H1 (cell line): ENCODE measurements at regions not wholly inside any gene's neighbourhood (a gene's known extent, or its start where the extent isn't known, plus 50 kb on each side); places are given as distances from the start of the nearest gene placed in this dataset.

Experiments used
- CTCF ChIA-PET: fragments of 300-600 bp; sonication (Branson Sonifier 250); formaldehyde crosslinking; loops from one replicate; lab custom pipeline; 2021; ENCODE audit not compliant: partially characterized antibody; lab: Charles Lee
- POLR2A ChIA-PET: fragments of 300-600 bp; sonication (Branson Sonifier 250); formaldehyde crosslinking; loops from one replicate; lab custom pipeline; 2021; ENCODE audit warnings: inconsistent platforms; ENCODE audit not compliant: partially characterized antibody; lab: Charles Lee
- DNase-seq, 2 experiments: peaks; one replicate each; pipeline versions ENCODE4 v3.0.0 to v3.0.0-alpha.2; 2010 to 2022; ENCODE audit warnings: low spot score in 2 of 2, low read depth in 1 of 2, mixed read lengths in 1 of 2
- FAIRE-seq: peaks from 2 replicates; lab custom pipeline; 2011; peaks lifted over from hg19 to GRCh38; lab: Jason Lieb, UNC
- H2AFZ ChIP-seq: 2 replicates; pipeline ENCODE4 v1.8.1; 2012; ENCODE audit warnings: low read length, inconsistent platforms
- H2AK5ac ChIP-seq: 2 replicates; pipeline ENCODE4 v1.6.1; 2013; ENCODE audit warnings: low read depth, low read length
- H2BK120ac ChIP-seq: replicated peaks from 2 replicates; pipeline ENCODE3; 2013; ENCODE audit warnings: low read depth, low read length, inconsistent platforms
- H2BK12ac ChIP-seq: 2 replicates; pipeline ENCODE4 v1.6.1; 2013; ENCODE audit warnings: low read depth, low read length
- H2BK15ac ChIP-seq: 2 replicates; pipeline ENCODE4 v1.6.1; 2013; ENCODE audit warnings: low read length
- H2BK20ac ChIP-seq: 2 replicates; pipeline ENCODE4 v1.6.1; 2013; ENCODE audit warnings: low read length
- H2BK5ac ChIP-seq: 2 replicates; pipeline ENCODE4 v1.6.1; 2013; ENCODE audit warnings: low read depth, low read length
- H3K14ac ChIP-seq: 2 replicates; pipeline ENCODE4 v1.6.1; 2013; ENCODE audit warnings: inconsistent platforms; ENCODE audit not compliant: insufficient read length
- H3K18ac ChIP-seq: 2 replicates; pipeline ENCODE4 v1.6.1; 2013; ENCODE audit warnings: low read length; ENCODE audit errors: extremely low read depth
- H3K23ac ChIP-seq: 2 replicates; pipeline ENCODE4 v1.6.1; 2013; ENCODE audit warnings: inconsistent platforms; ENCODE audit not compliant: insufficient read length
- H3K23me2 ChIP-seq: 2 replicates; pipeline ENCODE4 v1.6.1; 2013; ENCODE audit warnings: low read depth, low read length
- H3K27ac ChIP-seq: 2 replicates; pipeline ENCODE4 v1.6.1; 2011; ENCODE audit warnings: low read depth, low read length, inconsistent platforms
- H3K27me3 ChIP-seq, 4 experiments: replicated peaks in 1 of 4; 1 replicate in 1 of 4; 2 replicates in 3 of 4; pipeline versions ENCODE4 v1.6.1 to v1.8.1; 2011 to 2013; ENCODE audit warnings: low read length in 3 of 4, mild to moderate bottlenecking in 3 of 4, inconsistent platforms in 2 of 4, mixed read lengths in 2 of 4, moderate library complexity in 1 of 4; ENCODE audit not compliant: control insufficient read depth in 3 of 4, insufficient read depth in 3 of 4; ENCODE audit errors: extremely low read depth in 1 of 4
- H3K36me3 ChIP-seq, 4 experiments: 2 replicates each; pipeline versions ENCODE4 v1.6.1 to v1.8.1; 2011 to 2013; ENCODE audit warnings: mild to moderate bottlenecking in 4 of 4, low read length in 3 of 4, moderate library complexity in 2 of 4, control low read depth in 1 of 4, inconsistent platforms in 1 of 4; ENCODE audit not compliant: insufficient read depth in 4 of 4, control insufficient read depth in 2 of 4
- H3K4ac ChIP-seq: replicated peaks from 2 replicates; pipeline ENCODE3; 2013; ENCODE audit warnings: low read length, low read depth, mixed read lengths, inconsistent platforms; ENCODE audit not compliant: insufficient read length
- H3K4me1 ChIP-seq, 4 experiments: replicated peaks in 1 of 4; 1 replicate in 1 of 4; 2 replicates in 3 of 4; pipeline versions ENCODE4 v1.6.1 to v1.8.1; 2011 to 2013; ENCODE audit warnings: low read length in 3 of 4, inconsistent platforms in 2 of 4, mixed read lengths in 1 of 4; ENCODE audit not compliant: insufficient read depth in 4 of 4, control insufficient read depth in 3 of 4
- H3K4me2 ChIP-seq, 2 experiments: 2 replicates each; pipeline versions ENCODE4 v1.6.1 to v1.8.1; 2011 to 2013; ENCODE audit warnings: low read depth in 2 of 2, low read length in 2 of 2, control low read depth in 1 of 2, inconsistent platforms in 1 of 2, mild to moderate bottlenecking in 1 of 2; ENCODE audit not compliant: insufficient read depth in 1 of 2
- H3K4me3 ChIP-seq, 4 experiments: fragments of 200-600, 300-600 bp in 1 of 4; sonication (generic), shearing (Covaris generic), sonication (Bioruptor Twin) in 1 of 4; 2 replicates each; pipeline versions ENCODE4 v1.5.1 to v1.8.1; 2011 to 2016; ENCODE audit warnings: low read length in 4 of 4, low read depth in 3 of 4, control low read depth in 2 of 4, inconsistent platforms in 2 of 4, mild to moderate bottlenecking in 2 of 4, mixed read lengths in 1 of 4, moderate library complexity in 1 of 4; ENCODE audit not compliant: insufficient read depth in 2 of 4; ENCODE audit errors: extremely low read depth in 1 of 4
- H3K56ac ChIP-seq: replicated peaks from 2 replicates; pipeline ENCODE3; 2013; ENCODE audit warnings: low read depth, mild to moderate bottlenecking, mixed read lengths, low read length, inconsistent platforms; ENCODE audit not compliant: insufficient read length
- H3K79me1 ChIP-seq: 2 replicates; pipeline ENCODE4 v1.6.1; 2013; ENCODE audit warnings: low read depth, low read length, control low read depth
- H3K79me2 ChIP-seq, 2 experiments: 2 replicates each; pipeline versions ENCODE4 v1.6.1 to v1.8.1; 2012 to 2013; ENCODE audit warnings: low read length in 2 of 2, mild to moderate bottlenecking in 2 of 2, inconsistent platforms in 1 of 2; ENCODE audit not compliant: insufficient read depth in 2 of 2, control insufficient read depth in 1 of 2
- H3K9ac ChIP-seq, 4 experiments: replicated peaks in 1 of 4; 1 replicate in 1 of 4; 2 replicates in 3 of 4; pipeline versions ENCODE4 v1.6.1 to v1.8.1; 2011 to 2013; ENCODE audit warnings: low read depth in 3 of 4, low read length in 3 of 4, control low read depth in 2 of 4, mild to moderate bottlenecking in 2 of 4, moderate library complexity in 2 of 4, inconsistent platforms in 1 of 4; ENCODE audit errors: extremely low read depth in 1 of 4
- H3K9me3 ChIP-seq, 2 experiments: 2 replicates each; pipeline versions ENCODE4 v1.6.1 to v1.8.1; 2012 to 2013; ENCODE audit warnings: mild to moderate bottlenecking in 2 of 2, moderate library complexity in 2 of 2, control low read depth in 1 of 2, inconsistent platforms in 1 of 2, low read depth in 1 of 2, low read length in 1 of 2, mixed read lengths in 1 of 2; ENCODE audit not compliant: insufficient read depth in 2 of 2
- H4K20me1 ChIP-seq, 2 experiments: replicated peaks in 1 of 2; 2 replicates each; pipeline versions ENCODE3 to v1.8.1; 2011 to 2013; ENCODE audit warnings: inconsistent platforms in 2 of 2, low read length in 2 of 2, mild to moderate bottlenecking in 1 of 2; ENCODE audit not compliant: insufficient read depth in 2 of 2, control insufficient read depth in 1 of 2
- H4K5ac ChIP-seq: 2 replicates; pipeline ENCODE4 v1.6.1; 2013; ENCODE audit warnings: low read length, low read depth, mixed read lengths, inconsistent platforms; ENCODE audit not compliant: insufficient read length
- H4K8ac ChIP-seq: 2 replicates; pipeline ENCODE4 v1.8.0; 2013; ENCODE audit warnings: mild to moderate bottlenecking, moderate library complexity, low read length, inconsistent platforms; ENCODE audit not compliant: insufficient read depth; ENCODE audit errors: extremely low read depth
- H4K91ac ChIP-seq: replicated peaks from 2 replicates; pipeline ENCODE3; 2013; ENCODE audit warnings: low read length, mixed read lengths, inconsistent platforms; ENCODE audit not compliant: insufficient read length
- BACH1 ChIP-seq: IDR thresholded peaks from 2 replicates; pipeline ENCODE4 v1.6.1; 2012; ENCODE audit warnings: low read length, improper control_type of control experiment
- BCL11A ChIP-seq, 2 experiments: IDR thresholded peaks; one replicate each; pipeline ENCODE4 v1.6.1; 2011; ENCODE audit warnings: low read depth in 2 of 2, low read length in 2 of 2, mild to moderate bottlenecking in 2 of 2
- CBX8 ChIP-seq: fragments of 300-800, 300-1000 bp; sonication (generic); IDR thresholded peaks from 2 replicates; pipeline ENCODE4 v1.7.1; 2016; ENCODE audit warnings: low read depth, low read length, borderline replicate concordance
- CREB1 ChIP-seq: IDR thresholded peaks from 2 replicates; pipeline ENCODE4 v1.6.1; 2012; ENCODE audit warnings: inconsistent platforms
- JUND ChIP-seq: IDR thresholded peaks from 2 replicates; pipeline ENCODE4 v1.6.1; 2011; ENCODE audit warnings: mild to moderate bottlenecking, improper control_type of control experiment, low read length
- KDM4A ChIP-seq: IDR thresholded peaks from one replicate; pipeline ENCODE4 v1.7.1; 2012; ENCODE audit warnings: low read depth, mild to moderate bottlenecking, moderate library complexity, low read length, inconsistent platforms; ENCODE audit not compliant: severe bottlenecking
- WGBS, 2 experiments: shearing (Covaris generic) in 1 of 2; methylation state at CpG; one replicate each; pipeline versions ENCODE4 v1.1.6 to v1.1.7; 2013 to 2015; ENCODE audit warnings: low lambda C conversion rate in 2 of 2, mixed read lengths in 2 of 2, inconsistent platforms in 1 of 2, low coverage in 1 of 2, missing lambda C conversion rate in 1 of 2; ENCODE audit not compliant: insufficient replicate concordance in 2 of 2, insufficient coverage in 1 of 2, insufficient read length in 1 of 2; ENCODE audit errors: extremely low coverage in 1 of 2, missing lambda C conversion rate in 1 of 2; 5-methylcytosine and 5-hydroxymethylcytosine counted together
- TF ChIP-seq, protein P1 (sequence below): IDR thresholded peaks from 2 replicates; pipeline ENCODE4 v1.6.1; 2011; ENCODE audit warnings: low read depth, mild to moderate bottlenecking, low read length; ENCODE audit not compliant: insufficient read depth

- no peak overlapping the region for H3K9ac ChIP-seq
These were observed 125.0 kb downstream of the KLF12 start for GRCh38 chr13:74009100-74009668.

More at GRCh38 chr13:74009100-74009668, 125.0 kb downstream of the KLF12 start:
- no peak overlapping the region for H2AFZ ChIP-seq
- no peak overlapping the region for H2BK20ac ChIP-seq
- no peak for TF ChIP-seq CBX8
- TF ChIP-seq BACH1: no peak
- TF ChIP-seq JUND: no peak
- no peak for TF ChIP-seq KDM4A
- TF ChIP-seq, protein P1, sequence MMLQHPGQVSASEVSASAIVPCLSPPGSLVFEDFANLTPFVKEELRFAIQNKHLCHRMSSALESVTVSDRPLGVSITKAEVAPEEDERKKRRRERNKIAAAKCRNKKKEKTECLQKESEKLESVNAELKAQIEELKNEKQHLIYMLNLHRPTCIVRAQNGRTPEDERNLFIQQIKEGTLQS: no peak
- no peak for TF ChIP-seq CREB1
- no peak for TF ChIP-seq BCL11A (IDR thresholded peaks at IDR 0.05; ENCODE audit: low read depth in 2 of 2, low read length in 2 of 2)
- H3K14ac ChIP-seq: no peak overlapping the region
- no peak overlapping the region for H2BK15ac ChIP-seq
- no peak overlapping the region for H3K4ac ChIP-seq
- H3K79me2 ChIP-seq: no peaks in the 10 kb centered on the region; a peak in 1 of 4 replicates
- H3K23me2 ChIP-seq: no peaks in the 10 kb centered on the region
- no peak overlapping the region for H3K27ac ChIP-seq
- H2BK120ac ChIP-seq: no peak overlapping the region
- ChIA-PET CTCF (interaction anchor here (0.7 to 1.8 kb wide), 3 partner anchors 9 to 157 kb away, joined by 3 to 5 read pairs (median 4); no protein-coding TSS in a partner anchor), POLR2A (interaction anchor here (1.4 kb wide), 1 partner anchor 27 kb away, joined by 3 read pairs; no protein-coding TSS in a partner anchor)
- H3K36me3 ChIP-seq: no peaks in the 10 kb centered on the region
- DNase-seq (no peak), FAIRE-seq (no peak)
- no peak overlapping the region for H3K4me2 ChIP-seq
- H2BK12ac ChIP-seq: no peak overlapping the region
- no peak overlapping the region for H4K8ac ChIP-seq
- no peak overlapping the region for H3K23ac ChIP-seq
- H3K56ac ChIP-seq: no peak overlapping the region
- H3K18ac ChIP-seq: no peak overlapping the region
- no peak overlapping the region for H4K91ac ChIP-seq
- no peak overlapping the region for H3K4me3 ChIP-seq
- peaks cover 0 to 1% (median 0%) of the 10 kb centered on the region in 4 experiments; a peak in 1 of 7 replicates for H3K27me3 ChIP-seq
- H2BK5ac ChIP-seq: no peak overlapping the region
- no peaks in the 10 kb centered on the region for H3K9me3 ChIP-seq
- H4K20me1 ChIP-seq: no peaks in the 10 kb centered on the region
- no peaks in the 10 kb centered on the region for H3K79me1 ChIP-seq
- no peaks in the 10 kb centered on the region for H3K4me1 ChIP-seq
- H2AK5ac ChIP-seq: no peak overlapping the region
- H4K5ac ChIP-seq: no peak overlapping the region
- WGBS, 2 experiments: 84% methylated on average over 4 of the region's 4 CpGs; no CpG with 5 or more reads in 1 of the 2 experiments
